H1 (cell line): ENCODE measurements at regions not wholly inside any gene's neighbourhood (a gene's known extent, or its start where the extent isn't known, plus 50 kb on each side); places are given as distances from the start of the nearest gene placed in this dataset.

Experiments
- CTCF ChIA-PET: fragments of 300-600 bp; sonication (Branson Sonifier 250); formaldehyde crosslinking; loops from one replicate; lab custom pipeline; 2021; ENCODE audit not compliant: partially characterized antibody; lab: Charles Lee
- POLR2A ChIA-PET: fragments of 300-600 bp; sonication (Branson Sonifier 250); formaldehyde crosslinking; loops from one replicate; lab custom pipeline; 2021; ENCODE audit warnings: inconsistent platforms; ENCODE audit not compliant: partially characterized antibody; lab: Charles Lee
- DNase-seq, 2 experiments: peaks; one replicate each; pipeline versions ENCODE4 v3.0.0 to v3.0.0-alpha.2; 2010 to 2022; ENCODE audit warnings: low spot score in 2 of 2, low read depth in 1 of 2, mixed read lengths in 1 of 2
- FAIRE-seq: peaks from 2 replicates; lab custom pipeline; 2011; peaks lifted over from hg19 to GRCh38; lab: Jason Lieb, UNC
- H2AFZ ChIP-seq: 2 replicates; pipeline ENCODE4 v1.8.1; 2012; ENCODE audit warnings: low read length, inconsistent platforms
- H2AK5ac ChIP-seq: 2 replicates; pipeline ENCODE4 v1.6.1; 2013; ENCODE audit warnings: low read depth, low read length
- H2BK120ac ChIP-seq: replicated peaks from 2 replicates; pipeline ENCODE3; 2013; ENCODE audit warnings: low read depth, low read length, inconsistent platforms
- H2BK12ac ChIP-seq: 2 replicates; pipeline ENCODE4 v1.6.1; 2013; ENCODE audit warnings: low read depth, low read length
- H2BK15ac ChIP-seq: 2 replicates; pipeline ENCODE4 v1.6.1; 2013; ENCODE audit warnings: low read length
- H2BK20ac ChIP-seq: 2 replicates; pipeline ENCODE4 v1.6.1; 2013; ENCODE audit warnings: low read length
- H2BK5ac ChIP-seq: 2 replicates; pipeline ENCODE4 v1.6.1; 2013; ENCODE audit warnings: low read depth, low read length
- H3K14ac ChIP-seq: 2 replicates; pipeline ENCODE4 v1.6.1; 2013; ENCODE audit warnings: inconsistent platforms; ENCODE audit not compliant: insufficient read length
- H3K18ac ChIP-seq: 2 replicates; pipeline ENCODE4 v1.6.1; 2013; ENCODE audit warnings: low read length; ENCODE audit errors: extremely low read depth
- H3K23ac ChIP-seq: 2 replicates; pipeline ENCODE4 v1.6.1; 2013; ENCODE audit warnings: inconsistent platforms; ENCODE audit not compliant: insufficient read length
- H3K23me2 ChIP-seq: 2 replicates; pipeline ENCODE4 v1.6.1; 2013; ENCODE audit warnings: low read depth, low read length
- H3K27ac ChIP-seq: 2 replicates; pipeline ENCODE4 v1.6.1; 2011; ENCODE audit warnings: low read depth, low read length, inconsistent platforms
- H3K27me3 ChIP-seq, 4 experiments: replicated peaks in 1 of 4; 1 replicate in 1 of 4; 2 replicates in 3 of 4; pipeline versions ENCODE4 v1.6.1 to v1.8.1; 2011 to 2013; ENCODE audit warnings: low read length in 3 of 4, mild to moderate bottlenecking in 3 of 4, inconsistent platforms in 2 of 4, mixed read lengths in 2 of 4, moderate library complexity in 1 of 4; ENCODE audit not compliant: control insufficient read depth in 3 of 4, insufficient read depth in 3 of 4; ENCODE audit errors: extremely low read depth in 1 of 4
- H3K36me3 ChIP-seq, 4 experiments: 2 replicates each; pipeline versions ENCODE4 v1.6.1 to v1.8.1; 2011 to 2013; ENCODE audit warnings: mild to moderate bottlenecking in 4 of 4, low read length in 3 of 4, moderate library complexity in 2 of 4, control low read depth in 1 of 4, inconsistent platforms in 1 of 4; ENCODE audit not compliant: insufficient read depth in 4 of 4, control insufficient read depth in 2 of 4
- H3K4ac ChIP-seq: replicated peaks from 2 replicates; pipeline ENCODE3; 2013; ENCODE audit warnings: low read length, low read depth, mixed read lengths, inconsistent platforms; ENCODE audit not compliant: insufficient read length
- H3K4me1 ChIP-seq, 4 experiments: replicated peaks in 1 of 4; 1 replicate in 1 of 4; 2 replicates in 3 of 4; pipeline versions ENCODE4 v1.6.1 to v1.8.1; 2011 to 2013; ENCODE audit warnings: low read length in 3 of 4, inconsistent platforms in 2 of 4, mixed read lengths in 1 of 4; ENCODE audit not compliant: insufficient read depth in 4 of 4, control insufficient read depth in 3 of 4
- H3K4me2 ChIP-seq, 2 experiments: 2 replicates each; pipeline versions ENCODE4 v1.6.1 to v1.8.1; 2011 to 2013; ENCODE audit warnings: low read depth in 2 of 2, low read length in 2 of 2, control low read depth in 1 of 2, inconsistent platforms in 1 of 2, mild to moderate bottlenecking in 1 of 2; ENCODE audit not compliant: insufficient read depth in 1 of 2
- H3K4me3 ChIP-seq, 4 experiments: fragments of 200-600, 300-600 bp in 1 of 4; sonication (generic), shearing (Covaris generic), sonication (Bioruptor Twin) in 1 of 4; 2 replicates each; pipeline versions ENCODE4 v1.5.1 to v1.8.1; 2011 to 2016; ENCODE audit warnings: low read length in 4 of 4, low read depth in 3 of 4, control low read depth in 2 of 4, inconsistent platforms in 2 of 4, mild to moderate bottlenecking in 2 of 4, mixed read lengths in 1 of 4, moderate library complexity in 1 of 4; ENCODE audit not compliant: insufficient read depth in 2 of 4; ENCODE audit errors: extremely low read depth in 1 of 4
- H3K56ac ChIP-seq: replicated peaks from 2 replicates; pipeline ENCODE3; 2013; ENCODE audit warnings: low read depth, mild to moderate bottlenecking, mixed read lengths, low read length, inconsistent platforms; ENCODE audit not compliant: insufficient read length
- H3K79me1 ChIP-seq: 2 replicates; pipeline ENCODE4 v1.6.1; 2013; ENCODE audit warnings: low read depth, low read length, control low read depth
- H3K79me2 ChIP-seq, 2 experiments: 2 replicates each; pipeline versions ENCODE4 v1.6.1 to v1.8.1; 2012 to 2013; ENCODE audit warnings: low read length in 2 of 2, mild to moderate bottlenecking in 2 of 2, inconsistent platforms in 1 of 2; ENCODE audit not compliant: insufficient read depth in 2 of 2, control insufficient read depth in 1 of 2
- H3K9ac ChIP-seq, 4 experiments: replicated peaks in 1 of 4; 1 replicate in 1 of 4; 2 replicates in 3 of 4; pipeline versions ENCODE4 v1.6.1 to v1.8.1; 2011 to 2013; ENCODE audit warnings: low read depth in 3 of 4, low read length in 3 of 4, control low read depth in 2 of 4, mild to moderate bottlenecking in 2 of 4, moderate library complexity in 2 of 4, inconsistent platforms in 1 of 4; ENCODE audit errors: extremely low read depth in 1 of 4
- H3K9me3 ChIP-seq, 2 experiments: 2 replicates each; pipeline versions ENCODE4 v1.6.1 to v1.8.1; 2012 to 2013; ENCODE audit warnings: mild to moderate bottlenecking in 2 of 2, moderate library complexity in 2 of 2, control low read depth in 1 of 2, inconsistent platforms in 1 of 2, low read depth in 1 of 2, low read length in 1 of 2, mixed read lengths in 1 of 2; ENCODE audit not compliant: insufficient read depth in 2 of 2
- H4K20me1 ChIP-seq, 2 experiments: replicated peaks in 1 of 2; 2 replicates each; pipeline versions ENCODE3 to v1.8.1; 2011 to 2013; ENCODE audit warnings: inconsistent platforms in 2 of 2, low read length in 2 of 2, mild to moderate bottlenecking in 1 of 2; ENCODE audit not compliant: insufficient read depth in 2 of 2, control insufficient read depth in 1 of 2
- H4K5ac ChIP-seq: 2 replicates; pipeline ENCODE4 v1.6.1; 2013; ENCODE audit warnings: low read length, low read depth, mixed read lengths, inconsistent platforms; ENCODE audit not compliant: insufficient read length
- H4K8ac ChIP-seq: 2 replicates; pipeline ENCODE4 v1.8.0; 2013; ENCODE audit warnings: mild to moderate bottlenecking, moderate library complexity, low read length, inconsistent platforms; ENCODE audit not compliant: insufficient read depth; ENCODE audit errors: extremely low read depth
- H4K91ac ChIP-seq: replicated peaks from 2 replicates; pipeline ENCODE3; 2013; ENCODE audit warnings: low read length, mixed read lengths, inconsistent platforms; ENCODE audit not compliant: insufficient read length
- CEBPB ChIP-seq: IDR thresholded peaks from 2 replicates; pipeline ENCODE4 v1.6.1; 2012; ENCODE audit warnings: low read depth, low read length
- CTBP2 ChIP-seq: IDR thresholded peaks from 2 replicates; pipeline ENCODE4 v1.7.0; 2011; ENCODE audit warnings: borderline replicate concordance, mild to moderate bottlenecking, moderate library complexity, mixed read lengths, low read length; ENCODE audit not compliant: insufficient read depth, insufficient read length
- EGR1 ChIP-seq: IDR thresholded peaks from 2 replicates; pipeline ENCODE4 v1.6.1; 2011; ENCODE audit warnings: low read depth, low read length, borderline replicate concordance
- EZH2 ChIP-seq: fragments of 200-600 bp; sonication (generic); IDR thresholded peaks from 2 replicates; pipeline ENCODE4 v1.7.1; 2012; ENCODE audit warnings: low read depth, mild to moderate bottlenecking, moderate library complexity, low read length, inconsistent platforms; ENCODE audit not compliant: severe bottlenecking
- GABPA ChIP-seq: IDR thresholded peaks from 2 replicates; pipeline ENCODE4 v1.6.1; 2011; ENCODE audit warnings: mild to moderate bottlenecking, low read length, moderate library complexity, borderline replicate concordance; ENCODE audit not compliant: insufficient read depth
- KDM5A ChIP-seq: fragments of 200-600 bp; IDR thresholded peaks from 2 replicates; pipeline ENCODE4 v1.7.1; 2012; ENCODE audit warnings: mild to moderate bottlenecking, low read length, inconsistent platforms, mixed read lengths
- NANOG ChIP-seq: IDR thresholded peaks from 2 replicates; pipeline ENCODE4 v1.6.1; 2011; ENCODE audit warnings: low read length, low read depth, mild to moderate bottlenecking, inconsistent platforms; ENCODE audit not compliant: insufficient read depth, poor library complexity, severe bottlenecking
- PHF8 ChIP-seq: fragments of 200-600 bp; sonication (generic); conservative IDR thresholded peaks from 2 replicates; pipeline ENCODE4 v1.7.1; 2012; ENCODE audit warnings: low read depth, mild to moderate bottlenecking, inconsistent platforms, low read length, moderate library complexity
- POLR2A ChIP-seq, 2 experiments: IDR thresholded peaks; 1 replicate in 1 of 2; 2 replicates in 1 of 2; pipeline ENCODE4 v1.6.1; 2011; ENCODE audit warnings: low read depth in 2 of 2, low read length in 2 of 2, mild to moderate bottlenecking in 2 of 2; ENCODE audit errors: control extremely low read depth in 1 of 2
- SRF ChIP-seq: IDR thresholded peaks from 2 replicates; pipeline ENCODE4 v1.6.1; 2011; ENCODE audit warnings: mild to moderate bottlenecking, low read depth, low read length, moderate library complexity
- TAF7 ChIP-seq: optimal IDR thresholded peaks from 2 replicates; pipeline ENCODE3; 2011; ENCODE audit warnings: low read depth, mild to moderate bottlenecking, inconsistent platforms, low read length, moderate library complexity, borderline replicate concordance
- TCF12 ChIP-seq: IDR thresholded peaks from 2 replicates; pipeline ENCODE4 v1.6.1; 2011; ENCODE audit warnings: low read depth, mild to moderate bottlenecking, low read length
- YY1 ChIP-seq: IDR thresholded peaks from 2 replicates; pipeline ENCODE4 v1.6.1; 2011; ENCODE audit warnings: low read depth, mild to moderate bottlenecking, low read length
- WGBS, 2 experiments: shearing (Covaris generic) in 1 of 2; methylation state at CpG; one replicate each; pipeline versions ENCODE4 v1.1.6 to v1.1.7; 2013 to 2015; ENCODE audit warnings: low lambda C conversion rate in 2 of 2, mixed read lengths in 2 of 2, inconsistent platforms in 1 of 2, low coverage in 1 of 2, missing lambda C conversion rate in 1 of 2; ENCODE audit not compliant: insufficient replicate concordance in 2 of 2, insufficient coverage in 1 of 2, insufficient read length in 1 of 2; ENCODE audit errors: extremely low coverage in 1 of 2, missing lambda C conversion rate in 1 of 2; 5-methylcytosine and 5-hydroxymethylcytosine counted together
- TF ChIP-seq, protein P1 (sequence below): IDR thresholded peaks from 2 replicates; pipeline ENCODE4 v1.6.1; 2011; ENCODE audit warnings: low read depth, mild to moderate bottlenecking, low read length; ENCODE audit not compliant: insufficient read depth

DNA sequence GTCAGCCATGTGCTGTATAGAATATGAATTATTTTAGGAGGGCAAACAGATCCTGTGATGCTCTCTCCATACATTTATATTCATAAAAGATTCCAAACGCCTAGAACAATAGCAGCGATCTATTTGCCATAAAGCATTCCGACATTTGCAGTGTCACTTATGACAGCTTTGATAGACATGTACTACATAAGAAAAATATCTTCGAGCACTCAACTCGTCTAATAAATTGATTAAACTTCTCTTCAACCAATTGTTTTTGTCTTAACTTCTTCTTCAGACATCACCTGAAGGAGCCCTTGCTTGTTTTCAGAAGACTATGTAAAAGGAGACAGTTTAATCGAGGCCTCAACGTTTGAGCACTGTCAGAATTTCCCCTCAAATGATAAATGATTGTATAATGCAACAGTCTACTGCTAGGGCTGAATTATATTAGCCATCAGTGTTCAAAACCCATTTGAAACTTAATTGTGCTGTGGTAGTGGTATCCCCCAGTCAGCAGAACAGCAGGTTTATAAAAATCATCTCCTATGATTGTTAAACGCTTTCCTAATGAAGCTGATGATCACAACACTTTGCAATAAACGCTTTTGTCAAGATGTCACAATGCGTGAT lies 158.0 kb upstream of the MGMT start:
- Histone ChIP-seq H3K18ac (no peak overlapping the region), H3K27ac (no peak overlapping the region)
- FAIRE-seq = no peak
- TF ChIP-seq KDM5A (no peak), EZH2 (no peak), EGR1 (no peak), NANOG (no peak), PHF8 (no peak), GABPA (no peak), TAF7 (no peak), TCF12 (no peak), CTBP2 (no peak), SRF (no peak), CEBPB (no peak), POLR2A (IDR thresholded peaks at IDR 0.05; ENCODE audit: control extremely low read depth in 1 of 2, low read depth in 2 of 2, low read length in 2 of 2) (no peak), YY1 (no peak)
- TF ChIP-seq, protein P1, sequence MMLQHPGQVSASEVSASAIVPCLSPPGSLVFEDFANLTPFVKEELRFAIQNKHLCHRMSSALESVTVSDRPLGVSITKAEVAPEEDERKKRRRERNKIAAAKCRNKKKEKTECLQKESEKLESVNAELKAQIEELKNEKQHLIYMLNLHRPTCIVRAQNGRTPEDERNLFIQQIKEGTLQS = no peak

More for the DNA sequence above, 158.0 kb upstream of the MGMT start:
- Histone ChIP-seq H2BK20ac (no peak overlapping the region), H4K20me1 (no peaks in the 10 kb centered on the region), H3K9ac (no peak overlapping the region), H3K79me1 (no peaks in the 10 kb centered on the region), H2AFZ (no peak overlapping the region), H3K36me3 (no peaks in the 10 kb centered on the region; a peak in 1 of 8 replicates), H3K23ac (no peak overlapping the region), H3K23me2 (no peaks in the 10 kb centered on the region; the same call in 1 of the 2 replicates), H4K91ac (no peak overlapping the region), H3K4me1 (no peaks in the 10 kb centered on the region), H3K14ac (no peak overlapping the region), H3K4me2 (no peak overlapping the region), H4K5ac (no peak overlapping the region), H3K9me3 (no peaks in the 10 kb centered on the region), H3K79me2 (no peaks in the 10 kb centered on the region), H3K27me3 (no peaks in the 10 kb centered on the region; a peak in 1 of 7 replicates), H2BK120ac (no peak overlapping the region), H2AK5ac (no peak overlapping the region), H2BK5ac (no peak overlapping the region), H3K56ac (no peak overlapping the region), H3K4ac (no peak overlapping the region), H3K4me3 (no peak overlapping the region), H4K8ac (no peak overlapping the region), H2BK12ac (no peak overlapping the region), H2BK15ac (no peak overlapping the region)
- 92% methylated on average over 10 of the region's 10 CpGs; no CpG with 5 or more reads in 1 of the 2 experiments for WGBS, 2 experiments
- DNase-seq = no peak
- ChIA-PET CTCF (no interaction called here), POLR2A (no interaction called here)
